Neural progenitor cell (in vitro differentiated cells): ENCODE measurements at regions not wholly inside any gene's neighbourhood (a gene's known extent, or its start where the extent isn't known, plus 50 kb on each side); places are given as distances from the start of the nearest gene placed in this dataset.

ENCODE experiments used
- CTCF ChIP-seq: fragments of 200-600 bp; sonication (generic); IDR thresholded peaks from 2 replicates; pipeline ENCODE4 v1.5.1; 2017; ENCODE audit warnings: antibody characterized with exemption, mild to moderate bottlenecking
- EZH2 ChIP-seq: fragments of 200-600 bp; sonication (generic); IDR thresholded peaks from 2 replicates; pipeline ENCODE4 v1.6.1; 2017; ENCODE audit warnings: antibody characterized with exemption, mild to moderate bottlenecking, moderate library complexity
- EZH2phosphoT487 ChIP-seq: fragments of 200-600 bp; sonication (generic); IDR thresholded peaks from 2 replicates; pipeline ENCODE4 v1.6.1; 2017; ENCODE audit warnings: antibody characterized with exemption

- TF ChIP-seq EZH2 (no peak), CTCF (no peak), EZH2phosphoT487 (no peak)
These were observed 143.0 kb downstream of the ZNF281 start for GRCh38 chr1:200266871-200267270.
